C4-2B (cell line): ENCODE measurements at regions not wholly inside any gene's neighbourhood (a gene's known extent, or its start where the extent isn't known, plus 50 kb on each side); places are given as distances from the start of the nearest gene placed in this dataset.

ENCODE experiments used
- ZFX ChIP-seq: fragments of 450-650 bp; IDR thresholded peaks from 2 replicates; pipeline ENCODE4 v1.6.1; 2017
- TF ChIP-seq, protein P1 (sequence below): fragments of 450-650 bp; conservative IDR thresholded peaks from 2 replicates; pipeline ENCODE4 v1.5.1; 2017; ENCODE audit warnings: mild to moderate bottlenecking

DNA sequence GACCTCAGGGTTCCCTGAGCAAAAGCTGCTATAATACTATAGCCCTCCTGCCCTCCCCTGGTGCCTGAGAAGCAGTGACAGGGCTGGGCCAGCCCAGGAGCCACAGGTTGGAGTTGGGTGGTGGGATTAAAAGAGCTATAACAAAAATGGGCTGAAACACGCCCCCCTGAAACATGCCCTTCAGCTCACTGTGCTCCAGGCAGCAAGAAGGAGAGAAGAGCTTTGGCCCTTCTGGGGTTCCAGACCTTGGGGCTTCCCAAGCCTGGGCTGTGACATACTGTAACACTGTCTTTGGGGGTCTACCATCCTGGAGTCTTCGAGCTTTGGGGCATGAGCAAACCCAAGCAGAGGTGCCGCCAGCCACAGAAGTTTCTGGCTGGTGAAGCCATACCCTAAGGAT lies 129.2 kb downstream of the HTR1B start:
- TF ChIP-seq, protein P1, sequence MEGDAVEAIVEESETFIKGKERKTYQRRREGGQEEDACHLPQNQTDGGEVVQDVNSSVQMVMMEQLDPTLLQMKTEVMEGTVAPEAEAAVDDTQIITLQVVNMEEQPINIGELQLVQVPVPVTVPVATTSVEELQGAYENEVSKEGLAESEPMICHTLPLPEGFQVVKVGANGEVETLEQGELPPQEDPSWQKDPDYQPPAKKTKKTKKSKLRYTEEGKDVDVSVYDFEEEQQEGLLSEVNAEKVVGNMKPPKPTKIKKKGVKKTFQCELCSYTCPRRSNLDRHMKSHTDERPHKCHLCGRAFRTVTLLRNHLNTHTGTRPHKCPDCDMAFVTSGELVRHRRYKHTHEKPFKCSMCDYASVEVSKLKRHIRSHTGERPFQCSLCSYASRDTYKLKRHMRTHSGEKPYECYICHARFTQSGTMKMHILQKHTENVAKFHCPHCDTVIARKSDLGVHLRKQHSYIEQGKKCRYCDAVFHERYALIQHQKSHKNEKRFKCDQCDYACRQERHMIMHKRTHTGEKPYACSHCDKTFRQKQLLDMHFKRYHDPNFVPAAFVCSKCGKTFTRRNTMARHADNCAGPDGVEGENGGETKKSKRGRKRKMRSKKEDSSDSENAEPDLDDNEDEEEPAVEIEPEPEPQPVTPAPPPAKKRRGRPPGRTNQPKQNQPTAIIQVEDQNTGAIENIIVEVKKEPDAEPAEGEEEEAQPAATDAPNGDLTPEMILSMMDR, result no peak
- TF ChIP-seq ZFX, result no peak
